KMS-11 (cell line): ENCODE measurements at regions not wholly inside any gene's neighbourhood (a gene's known extent, or its start where the extent isn't known, plus 50 kb on each side); places are given as distances from the start of the nearest gene placed in this dataset.

Experiments
- H2AFZ ChIP-seq: fragments of 200-600 bp; sonication (generic); 2 replicates; pipeline ENCODE4 v1.6.1; 2016; ENCODE audit warnings: antibody characterized with exemption, mixed run types, low read depth
- H3K27ac ChIP-seq: fragments of 200-600 bp; sonication (generic); 2 replicates; pipeline ENCODE4 v1.6.1; 2016; ENCODE audit warnings: mild to moderate bottlenecking, mixed run types
- H3K27me3 ChIP-seq: fragments of 200-600 bp; sonication (generic); 2 replicates; pipeline ENCODE4 v1.6.1; 2017; ENCODE audit warnings: mild to moderate bottlenecking, low read depth, mixed run types, moderate library complexity; ENCODE audit not compliant: insufficient read depth
- H3K36me3 ChIP-seq: fragments of 200-600 bp; sonication (generic); 2 replicates; pipeline ENCODE4 v1.6.1; 2017; ENCODE audit warnings: mild to moderate bottlenecking, mixed run types; ENCODE audit not compliant: insufficient read depth
- H3K4me1 ChIP-seq: fragments of 200-600 bp; sonication (generic); 2 replicates; pipeline ENCODE4 v1.6.1; 2016; ENCODE audit warnings: mild to moderate bottlenecking, low read depth, mixed run types; ENCODE audit not compliant: poor library complexity, severe bottlenecking
- H3K4me2 ChIP-seq: fragments of 200-600 bp; sonication (generic); 2 replicates; pipeline ENCODE4 v1.7.0; 2016; ENCODE audit warnings: mild to moderate bottlenecking, mixed run types
- H3K4me3 ChIP-seq: fragments of 200-600 bp; sonication (generic); IDR thresholded peaks from 2 replicates; pipeline ENCODE4 v1.6.1; 2017; ENCODE audit warnings: low read depth, low read length, mixed read lengths; ENCODE audit not compliant: insufficient read depth
- H3K79me2 ChIP-seq: fragments of 200-600 bp; sonication (generic); 2 replicates; pipeline ENCODE4 v1.6.1; 2016; ENCODE audit warnings: low read depth, mixed run types; ENCODE audit not compliant: insufficient read depth
- H3K9ac ChIP-seq: fragments of 200-600 bp; sonication (generic); 2 replicates; pipeline ENCODE4 v1.6.1; 2016; ENCODE audit warnings: mild to moderate bottlenecking, mixed run types
- H4K20me1 ChIP-seq: fragments of 200-600 bp; sonication (generic); 2 replicates; pipeline ENCODE4 v1.6.1; 2016; ENCODE audit warnings: mild to moderate bottlenecking, mixed run types; ENCODE audit not compliant: insufficient read depth
- TF ChIP-seq, protein P1 (sequence below): fragments of 200-600 bp; sonication (generic); conservative IDR thresholded peaks from 2 replicates; pipeline ENCODE4 v1.6.1; 2017; ENCODE audit warnings: low read depth, mild to moderate bottlenecking, antibody characterized with exemption, low read length, moderate library complexity, mixed read lengths

DNA sequence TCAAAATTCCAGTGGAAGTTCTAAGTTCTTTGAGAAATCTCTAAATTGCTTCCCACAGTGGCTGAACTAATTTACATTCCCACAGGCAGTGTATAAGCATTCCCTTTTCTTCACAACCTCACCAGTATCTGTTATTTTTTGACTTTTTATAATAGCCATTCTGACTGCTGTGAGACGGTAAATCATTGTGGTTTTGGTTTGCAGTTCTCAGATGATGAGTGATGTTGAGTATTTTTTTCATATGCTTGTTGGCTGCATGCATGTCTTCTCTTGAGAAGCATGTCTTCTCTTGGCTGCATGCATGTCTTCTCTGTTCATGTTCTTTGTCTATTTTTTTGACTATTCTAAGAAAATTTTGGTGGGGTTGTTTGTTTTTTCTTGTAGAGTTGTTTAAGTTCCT, 499.6 kb upstream of the CCDC54 start:
- Histone ChIP-seq H3K4me2 (no peak overlapping the region), H3K4me1 (no peaks in the 10 kb centered on the region), H3K36me3 (no peaks in the 10 kb centered on the region), H3K27me3 (no peaks in the 10 kb centered on the region), H4K20me1 (no peaks in the 10 kb centered on the region), H3K4me3 (no peak overlapping the region), H3K79me2 (no peaks in the 10 kb centered on the region), H3K9ac (no peak overlapping the region), H2AFZ (no peak overlapping the region), H3K27ac (no peak overlapping the region)
- TF ChIP-seq, protein P1, sequence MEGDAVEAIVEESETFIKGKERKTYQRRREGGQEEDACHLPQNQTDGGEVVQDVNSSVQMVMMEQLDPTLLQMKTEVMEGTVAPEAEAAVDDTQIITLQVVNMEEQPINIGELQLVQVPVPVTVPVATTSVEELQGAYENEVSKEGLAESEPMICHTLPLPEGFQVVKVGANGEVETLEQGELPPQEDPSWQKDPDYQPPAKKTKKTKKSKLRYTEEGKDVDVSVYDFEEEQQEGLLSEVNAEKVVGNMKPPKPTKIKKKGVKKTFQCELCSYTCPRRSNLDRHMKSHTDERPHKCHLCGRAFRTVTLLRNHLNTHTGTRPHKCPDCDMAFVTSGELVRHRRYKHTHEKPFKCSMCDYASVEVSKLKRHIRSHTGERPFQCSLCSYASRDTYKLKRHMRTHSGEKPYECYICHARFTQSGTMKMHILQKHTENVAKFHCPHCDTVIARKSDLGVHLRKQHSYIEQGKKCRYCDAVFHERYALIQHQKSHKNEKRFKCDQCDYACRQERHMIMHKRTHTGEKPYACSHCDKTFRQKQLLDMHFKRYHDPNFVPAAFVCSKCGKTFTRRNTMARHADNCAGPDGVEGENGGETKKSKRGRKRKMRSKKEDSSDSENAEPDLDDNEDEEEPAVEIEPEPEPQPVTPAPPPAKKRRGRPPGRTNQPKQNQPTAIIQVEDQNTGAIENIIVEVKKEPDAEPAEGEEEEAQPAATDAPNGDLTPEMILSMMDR: no peak

DNA sequence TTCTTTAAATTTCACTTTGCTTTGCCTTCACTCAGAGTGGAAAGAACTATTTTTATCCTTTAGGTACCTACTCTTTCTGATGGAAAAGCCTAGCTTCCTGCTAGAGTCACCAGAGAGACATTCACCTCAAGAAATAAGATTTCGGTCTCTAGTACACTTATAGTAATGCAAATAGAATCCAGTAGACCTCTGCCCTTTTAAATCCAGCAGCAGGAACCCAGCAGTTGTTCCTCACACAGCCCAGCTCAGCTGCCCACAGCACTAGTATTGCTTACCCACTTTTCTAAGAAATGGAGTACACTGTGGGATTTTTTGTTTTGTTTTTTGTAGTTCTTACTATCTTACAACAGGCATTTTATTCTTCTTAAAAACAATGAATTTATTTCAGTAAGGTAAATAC, 497.0 kb upstream of the CCDC54 start:
- Histone ChIP-seq H2AFZ (no peak overlapping the region), H3K4me3 (no peak overlapping the region), H3K9ac (no peak overlapping the region), H3K27me3 (no peaks in the 10 kb centered on the region), H3K36me3 (no peaks in the 10 kb centered on the region), H3K79me2 (no peaks in the 10 kb centered on the region), H4K20me1 (no peaks in the 10 kb centered on the region), H3K27ac (no peak overlapping the region), H3K4me2 (no peak overlapping the region), H3K4me1 (no peaks in the 10 kb centered on the region)
- TF ChIP-seq, protein P1: no peak

DNA sequence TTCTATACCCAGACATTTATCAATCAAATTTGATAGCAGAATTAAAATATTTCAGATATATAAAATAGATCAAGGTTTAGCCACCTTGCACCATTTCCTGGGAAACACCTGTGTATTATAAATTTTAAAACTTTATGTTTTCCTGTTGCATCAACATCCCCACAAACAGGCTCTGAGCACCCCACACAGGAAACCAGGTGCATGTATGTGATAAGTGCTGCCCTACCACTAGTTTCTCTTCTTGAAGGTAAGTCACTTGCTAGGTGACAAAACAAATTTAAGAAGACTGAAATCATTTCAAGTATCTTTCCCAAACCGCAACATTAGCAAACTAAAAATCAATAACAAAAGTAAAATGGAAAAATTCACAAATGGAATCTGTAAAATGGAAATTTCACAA, 496.1 kb upstream of the CCDC54 start:
- H4K20me1 ChIP-seq: no peaks in the 10 kb centered on the region
- H3K4me2 ChIP-seq: no peak overlapping the region
- no peak overlapping the region for H2AFZ ChIP-seq
- H3K27me3 ChIP-seq: no peaks in the 10 kb centered on the region
- H3K27ac ChIP-seq: no peak overlapping the region
- H3K9ac ChIP-seq: no peak overlapping the region
- no peak overlapping the region for H3K4me3 ChIP-seq
- no peaks in the 10 kb centered on the region for H3K4me1 ChIP-seq
- TF ChIP-seq, protein P1: no peak
- H3K79me2 ChIP-seq: no peaks in the 10 kb centered on the region
- H3K36me3 ChIP-seq: no peaks in the 10 kb centered on the region

DNA sequence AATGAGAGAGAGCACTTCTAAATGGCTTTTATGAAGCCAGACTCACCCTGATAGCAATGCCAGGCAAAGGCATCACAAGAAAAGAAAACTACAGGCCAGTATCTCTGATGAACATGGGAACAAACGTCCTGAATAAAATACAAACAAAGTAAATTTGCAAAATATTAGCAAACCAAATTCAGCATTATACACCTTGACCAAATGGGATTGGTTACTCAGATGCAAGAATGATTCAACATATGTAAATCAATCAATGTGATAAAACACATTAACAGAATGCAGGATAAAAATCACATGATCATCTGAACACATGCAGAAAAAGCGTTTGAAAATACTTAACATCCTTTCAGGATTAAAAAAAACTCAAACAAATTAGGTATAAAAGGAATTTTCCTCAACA, 494.9 kb upstream of the CCDC54 start:
- no peaks in the 10 kb centered on the region for H3K4me1 ChIP-seq
- no peaks in the 10 kb centered on the region for H3K79me2 ChIP-seq
- TF ChIP-seq, protein P1: no peak
- H3K9ac ChIP-seq: no peak overlapping the region
- no peaks in the 10 kb centered on the region for H3K36me3 ChIP-seq
- H3K27me3 ChIP-seq: no peaks in the 10 kb centered on the region
- H4K20me1 ChIP-seq: no peaks in the 10 kb centered on the region
- no peak overlapping the region for H2AFZ ChIP-seq
- no peak overlapping the region for H3K27ac ChIP-seq
- H3K4me3 ChIP-seq: no peak overlapping the region
- no peak overlapping the region for H3K4me2 ChIP-seq

DNA sequence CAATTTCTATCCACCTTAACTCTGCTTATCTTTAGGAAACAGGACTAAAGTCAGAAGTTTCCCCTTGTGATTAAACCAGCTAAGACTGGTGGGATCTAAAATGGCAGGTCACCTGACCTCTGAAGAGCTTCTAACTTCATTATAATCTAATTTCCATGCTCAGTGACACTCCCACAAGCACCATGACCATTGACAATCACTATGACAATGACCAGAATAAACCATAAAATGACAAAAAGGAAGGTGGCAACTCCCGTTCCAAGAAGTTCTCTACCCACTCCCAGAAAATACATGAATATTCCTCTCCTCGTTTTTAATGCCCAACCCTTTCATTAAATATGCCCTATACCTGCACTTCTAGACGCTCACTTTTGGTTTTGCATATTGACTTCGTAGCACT, 471.2 kb upstream of the CCDC54 start:
- H3K4me2 ChIP-seq: no peak overlapping the region
- no peak overlapping the region for H2AFZ ChIP-seq

More for the DNA sequence above, 471.2 kb upstream of the CCDC54 start:
- Histone ChIP-seq H3K27ac (no peak overlapping the region), H3K9ac (no peak overlapping the region), H3K36me3 (no peaks in the 10 kb centered on the region), H3K79me2 (no peaks in the 10 kb centered on the region), H3K27me3 (no peaks in the 10 kb centered on the region), H3K4me3 (no peak overlapping the region), H3K4me1 (no peaks in the 10 kb centered on the region), H4K20me1 (no peaks in the 10 kb centered on the region)
- TF ChIP-seq, protein P1: no peak
